ENCODE measurements at regions not wholly inside any gene's neighbourhood (a gene's known extent, or its start where the extent isn't known, plus 50 kb on each side); places are given as distances from the start of the nearest gene placed in this dataset.
A peak's percentile ranks its signal among the peaks of the same experiment; 100 is the strongest.

- Histone ChIP-seq H3K9me3 (ENCODE audit: control insufficient read depth in 4 of 4, low read length in 3 of 4) (no peaks in the 10 kb centered on the region), H3K36me3 (ENCODE audit: control insufficient read depth in 4 of 4, insufficient read depth in 3 of 4, low read depth in 1 of 4, low read length in 3 of 4) (no peaks in the 10 kb centered on the region), H3K4me3 (ENCODE audit: low read depth in 1 of 3, low read length in 3 of 3) (peak overlapping the region; percentile 63 to 86 (median 70)), H3K27ac (ENCODE audit: low read depth in 1 of 2, low read length in 2 of 2) (peak overlapping the region; percentile 90 to 97), H3K4me1 (ENCODE audit: control insufficient read depth in 4 of 4, insufficient read depth in 4 of 4, low read length in 3 of 4) (peaks cover 15 to 46% (median 33%) of the 10 kb centered on the region in 4 donors), H3K27me3 (ENCODE audit: control insufficient read depth in 4 of 4, insufficient read depth in 4 of 4, low read length in 3 of 4) (no peaks in the 10 kb centered on the region), H3K9ac (ENCODE audit: low read depth in 1 of 2, low read length in 2 of 2) (peak overlapping the region; percentile 91 to 96)
- under 1% methylated on average over 105 of the region's 105 CpGs for WGBS
- TF ChIP-seq NR2F2 (IDR thresholded peaks at IDR 0.05) (peak; percentile 70), ATF3 (IDR thresholded peaks at IDR 0.05) (no peak), EGR1 (IDR thresholded peaks at IDR 0.05; ENCODE audit: low read depth in 2 of 2) (peak; percentile 23 to 55)
- TF ChIP-seq, protein P1, sequence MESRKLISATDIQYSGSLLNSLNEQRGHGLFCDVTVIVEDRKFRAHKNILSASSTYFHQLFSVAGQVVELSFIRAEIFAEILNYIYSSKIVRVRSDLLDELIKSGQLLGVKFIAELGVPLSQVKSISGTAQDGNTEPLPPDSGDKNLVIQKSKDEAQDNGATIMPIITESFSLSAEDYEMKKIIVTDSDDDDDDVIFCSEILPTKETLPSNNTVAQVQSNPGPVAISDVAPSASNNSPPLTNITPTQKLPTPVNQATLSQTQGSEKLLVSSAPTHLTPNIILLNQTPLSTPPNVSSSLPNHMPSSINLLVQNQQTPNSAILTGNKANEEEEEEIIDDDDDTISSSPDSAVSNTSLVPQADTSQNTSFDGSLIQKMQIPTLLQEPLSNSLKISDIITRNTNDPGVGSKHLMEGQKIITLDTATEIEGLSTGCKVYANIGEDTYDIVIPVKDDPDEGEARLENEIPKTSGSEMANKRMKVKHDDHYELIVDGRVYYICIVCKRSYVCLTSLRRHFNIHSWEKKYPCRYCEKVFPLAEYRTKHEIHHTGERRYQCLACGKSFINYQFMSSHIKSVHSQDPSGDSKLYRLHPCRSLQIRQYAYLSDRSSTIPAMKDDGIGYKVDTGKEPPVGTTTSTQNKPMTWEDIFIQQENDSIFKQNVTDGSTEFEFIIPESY (IDR thresholded peaks at IDR 0.05): no peak
- TF ChIP-seq, protein P2, sequence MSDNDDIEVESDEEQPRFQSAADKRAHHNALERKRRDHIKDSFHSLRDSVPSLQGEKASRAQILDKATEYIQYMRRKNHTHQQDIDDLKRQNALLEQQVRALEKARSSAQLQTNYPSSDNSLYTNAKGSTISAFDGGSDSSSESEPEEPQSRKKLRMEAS (IDR thresholded peaks at IDR 0.05): no peak
- peak; percentile 76 for DNase-seq (ENCODE audit: low spot score)
These were observed 64.8 kb upstream of the PTGR2 start for GRCh38 chr14:73786636-73787485.

DNA sequence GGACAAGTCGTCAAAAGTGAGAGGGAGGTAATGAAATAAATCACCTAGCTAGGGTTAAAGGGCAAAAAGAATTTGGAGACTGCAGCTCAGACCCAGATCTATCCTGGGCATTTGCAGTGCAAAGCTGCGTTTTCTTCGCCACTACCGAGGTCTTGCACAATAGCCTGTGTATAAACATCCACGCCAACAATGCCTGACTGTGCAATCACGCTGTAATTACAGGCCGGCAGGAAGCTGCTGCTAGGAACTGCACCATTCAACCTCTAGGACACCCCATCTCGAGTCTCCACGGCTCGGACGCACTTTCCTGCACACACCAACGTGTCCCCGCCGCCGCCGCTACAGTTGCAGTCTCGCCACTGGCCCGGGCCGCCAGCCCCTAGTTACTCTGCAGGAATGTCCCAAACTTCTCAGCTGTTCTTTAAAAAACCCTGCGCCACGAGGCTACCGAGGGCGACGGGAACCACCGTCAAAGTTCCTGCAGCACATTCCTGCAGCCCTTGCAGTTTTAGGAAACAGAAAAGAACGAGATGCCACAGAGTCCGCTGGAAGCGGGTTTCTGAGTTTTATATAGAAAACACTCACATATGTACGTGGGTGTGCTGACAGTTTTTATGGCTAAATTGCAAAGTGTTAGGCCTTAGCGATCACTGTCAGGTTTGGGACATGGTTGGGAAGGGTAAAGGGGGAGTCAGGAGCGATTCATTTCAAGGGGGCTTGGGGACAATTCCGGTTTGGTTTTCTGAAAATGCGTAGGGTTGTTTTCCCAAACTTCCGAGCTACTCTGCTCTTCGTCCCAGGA lies 65.6 kb upstream of the PTGR2 start:
- Histone ChIP-seq H3K27ac (ENCODE audit: low read depth in 1 of 2, low read length in 2 of 2) (peak overlapping the region; percentile 90 to 97), H3K4me3 (ENCODE audit: low read depth in 1 of 3, low read length in 3 of 3) (peak overlapping the region; percentile 63 to 86 (median 70)), H3K36me3 (ENCODE audit: control insufficient read depth in 4 of 4, insufficient read depth in 3 of 4, low read depth in 1 of 4, low read length in 3 of 4) (no peaks in the 10 kb centered on the region), H3K4me1 (ENCODE audit: control insufficient read depth in 4 of 4, insufficient read depth in 4 of 4, low read length in 3 of 4) (peaks cover 15 to 46% (median 33%) of the 10 kb centered on the region in 4 donors), H3K9ac (ENCODE audit: low read depth in 1 of 2, low read length in 2 of 2) (peak overlapping the region; percentile 87 to 96), H3K27me3 (ENCODE audit: control insufficient read depth in 4 of 4, insufficient read depth in 4 of 4, low read length in 3 of 4) (no peaks in the 10 kb centered on the region), H3K9me3 (ENCODE audit: control insufficient read depth in 4 of 4, low read length in 3 of 4) (no peaks in the 10 kb centered on the region)
- TF ChIP-seq GABPA (IDR thresholded peaks at IDR 0.05 in 1 of 2, conservative IDR thresholded peaks at IDR 0.05 in 1 of 2) (peak in 1 of 2 donors; percentile 20), TAF1 (conservative IDR thresholded peaks at IDR 0.05) (peak; percentile 80), RXRA (IDR thresholded peaks at IDR 0.05) (peak; percentile 58 to 83), HNF4A (conservative IDR thresholded peaks at IDR 0.05) (peak in 1 of 2 donors; percentile 67), HNF4G (IDR thresholded peaks at IDR 0.05) (no peak), SP1 (IDR thresholded peaks at IDR 0.05) (peak; percentile 61), NR2F2 (IDR thresholded peaks at IDR 0.05) (peak; percentile 66), ATF3 (IDR thresholded peaks at IDR 0.05) (peak; percentile 42), EGR1 (IDR thresholded peaks at IDR 0.05; ENCODE audit: low read depth in 2 of 2) (peak; percentile 13 to 73), YY1 (IDR thresholded peaks at IDR 0.05) (peak; percentile 86), FOXA2 (IDR thresholded peaks at IDR 0.05) (peak; percentile 73), REST (IDR thresholded peaks at IDR 0.05) (no peak), FOXA1 (IDR thresholded peaks at IDR 0.05) (no peak), JUND (IDR thresholded peaks at IDR 0.05) (peak in 1 of 2 donors; percentile 41), RAD21 (IDR thresholded peaks at IDR 0.05) (peak; percentile 31 to 69)
- TF ChIP-seq, protein P3, sequence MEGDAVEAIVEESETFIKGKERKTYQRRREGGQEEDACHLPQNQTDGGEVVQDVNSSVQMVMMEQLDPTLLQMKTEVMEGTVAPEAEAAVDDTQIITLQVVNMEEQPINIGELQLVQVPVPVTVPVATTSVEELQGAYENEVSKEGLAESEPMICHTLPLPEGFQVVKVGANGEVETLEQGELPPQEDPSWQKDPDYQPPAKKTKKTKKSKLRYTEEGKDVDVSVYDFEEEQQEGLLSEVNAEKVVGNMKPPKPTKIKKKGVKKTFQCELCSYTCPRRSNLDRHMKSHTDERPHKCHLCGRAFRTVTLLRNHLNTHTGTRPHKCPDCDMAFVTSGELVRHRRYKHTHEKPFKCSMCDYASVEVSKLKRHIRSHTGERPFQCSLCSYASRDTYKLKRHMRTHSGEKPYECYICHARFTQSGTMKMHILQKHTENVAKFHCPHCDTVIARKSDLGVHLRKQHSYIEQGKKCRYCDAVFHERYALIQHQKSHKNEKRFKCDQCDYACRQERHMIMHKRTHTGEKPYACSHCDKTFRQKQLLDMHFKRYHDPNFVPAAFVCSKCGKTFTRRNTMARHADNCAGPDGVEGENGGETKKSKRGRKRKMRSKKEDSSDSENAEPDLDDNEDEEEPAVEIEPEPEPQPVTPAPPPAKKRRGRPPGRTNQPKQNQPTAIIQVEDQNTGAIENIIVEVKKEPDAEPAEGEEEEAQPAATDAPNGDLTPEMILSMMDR (IDR thresholded peaks at IDR 0.05; ENCODE audit: low read depth, low read length, missing input control): peak; percentile 40
- TF ChIP-seq, protein P2 (IDR thresholded peaks at IDR 0.05): peak; percentile 93
- TF ChIP-seq, protein P1 (IDR thresholded peaks at IDR 0.05): peak; percentile 32
- DNase-seq (ENCODE audit: low spot score): peak; percentile 69
- WGBS: under 1% methylated on average over 35 of the region's 35 CpGs

All from liver (tissue), 8 donors.